GM12878 (cell line): ENCODE measurements at regions not wholly inside any gene's neighbourhood (a gene's known extent, or its start where the extent isn't known, plus 50 kb on each side); places are given as distances from the start of the nearest gene placed in this dataset.

ENCODE experiments used
- HCFC1 ChIP-seq: fragments of 150-350 bp; IDR thresholded peaks from 2 replicates; pipeline ENCODE4 v1.6.1; 2014; ENCODE audit warnings: low read length
- NFYA ChIP-seq: IDR thresholded peaks from 2 replicates; pipeline ENCODE4 v1.6.1; 2011; ENCODE audit warnings: low read depth, mild to moderate bottlenecking, low read length, improper control_type of control experiment, borderline replicate concordance
- POU2F2 ChIP-seq: IDR thresholded peaks from 3 replicates; pipeline ENCODE4 v1.6.1; 2011; ENCODE audit warnings: low read depth, mild to moderate bottlenecking, low read length, borderline replicate concordance
- RAD51 ChIP-seq: fragments of 450-650 bp; IDR thresholded peaks from 2 replicates; pipeline ENCODE4 v1.6.1; 2016; ENCODE audit warnings: moderate library complexity, mild to moderate bottlenecking, inconsistent platforms
- RCOR1 ChIP-seq: conservative IDR thresholded peaks from 2 replicates; pipeline ENCODE4 v1.6.1; 2012; ENCODE audit warnings: low read depth, low read length, improper control_type of control experiment
- SMARCA5 ChIP-seq: fragments of 450-650 bp; IDR thresholded peaks from 2 replicates; pipeline ENCODE4 v1.6.1; 2017; ENCODE audit warnings: mild to moderate bottlenecking
- SMC3 ChIP-seq: IDR thresholded peaks from 2 replicates; pipeline ENCODE4 v1.6.1; 2011; ENCODE audit warnings: low read length, improper control_type of control experiment, borderline replicate concordance
- SUZ12 ChIP-seq: fragments of 200-600 bp; sonication (generic); IDR thresholded peaks from one replicate; pipeline ENCODE4 v1.6.1; 2018; ENCODE audit warnings: antibody characterized with exemption, mild to moderate bottlenecking; ENCODE audit not compliant: unreplicated experiment
- WRNIP1 ChIP-seq: IDR thresholded peaks from 2 replicates; pipeline ENCODE4 v1.6.1; 2011; ENCODE audit warnings: low read depth, low read length, improper control_type of control experiment, borderline replicate concordance
- ZNF24 ChIP-seq: fragments of 450-650 bp; IDR thresholded peaks from 2 replicates; pipeline ENCODE4 v1.6.1; 2017; ENCODE audit warnings: antibody characterized with exemption, mild to moderate bottlenecking
- ZSCAN29 ChIP-seq: fragments of 450-650 bp; IDR thresholded peaks from 2 replicates; pipeline ENCODE4 v1.6.1; 2017; ENCODE audit warnings: mild to moderate bottlenecking, moderate library complexity
- TF ChIP-seq, protein P1 (sequence below): fragments of 150-350 bp; IDR thresholded peaks from 2 replicates; pipeline ENCODE4 v1.6.1; 2014; ENCODE audit warnings: mild to moderate bottlenecking, low read depth, low read length
- TF ChIP-seq, protein P2 (sequence below): fragments of 450-650 bp; IDR thresholded peaks from 2 replicates; pipeline ENCODE4 v1.6.1; 2016; ENCODE audit warnings: mild to moderate bottlenecking
- TF ChIP-seq, protein P3 (sequence below): IDR thresholded peaks from 2 replicates; pipeline ENCODE4 v1.6.1; 2012; ENCODE audit warnings: low read length, inconsistent platforms
- TF ChIP-seq, protein P4 (sequence below): fragments of 450-650 bp; IDR thresholded peaks from 2 replicates; pipeline ENCODE4 v1.6.1; 2017; ENCODE audit warnings: mild to moderate bottlenecking, moderate library complexity
- TF ChIP-seq, protein P5 (sequence below): fragments of 450-650 bp; IDR thresholded peaks from 2 replicates; pipeline ENCODE4 v1.6.1; 2016; ENCODE audit warnings: mild to moderate bottlenecking, moderate library complexity, borderline replicate concordance

DNA sequence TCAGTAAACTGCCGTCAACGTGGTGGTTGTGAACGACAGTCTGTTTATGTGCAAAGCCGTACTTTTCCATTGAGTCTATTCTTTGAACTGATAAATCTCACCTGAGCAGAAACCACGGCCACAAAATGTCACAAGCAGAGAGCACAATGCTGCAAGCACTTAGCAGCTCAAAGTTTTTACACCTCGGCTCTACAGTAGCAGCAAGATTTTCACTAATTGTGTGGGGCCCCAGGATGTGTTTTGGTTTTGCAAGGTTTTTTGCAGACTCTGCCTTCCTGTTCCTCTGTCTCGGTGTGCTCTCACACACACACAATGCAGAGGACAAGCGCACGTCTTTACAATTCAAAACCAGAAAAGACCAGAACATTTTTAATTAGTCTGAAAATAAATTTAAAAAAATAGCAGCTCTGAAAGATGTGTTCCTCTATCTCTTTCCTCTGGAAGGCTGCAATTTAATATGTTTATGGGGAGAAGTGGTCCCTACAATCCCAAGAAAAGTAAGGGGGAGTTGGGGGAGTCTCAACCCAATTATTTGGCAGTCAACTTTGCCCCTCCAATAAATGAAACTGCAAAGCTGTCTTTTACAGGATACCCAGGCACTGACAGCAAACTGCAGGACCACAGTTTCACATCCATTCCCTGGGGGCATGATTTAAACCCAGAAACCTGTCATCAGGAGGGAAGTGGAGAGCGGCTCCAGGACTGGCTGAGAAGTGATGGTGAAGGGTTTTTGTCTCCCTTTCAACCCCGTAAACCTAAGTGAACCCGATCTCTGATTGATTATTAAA is 73.8 kb upstream of the SFMBT2 start (continued):
- TF ChIP-seq SUZ12 = no peak
- TF ChIP-seq, protein P1, sequence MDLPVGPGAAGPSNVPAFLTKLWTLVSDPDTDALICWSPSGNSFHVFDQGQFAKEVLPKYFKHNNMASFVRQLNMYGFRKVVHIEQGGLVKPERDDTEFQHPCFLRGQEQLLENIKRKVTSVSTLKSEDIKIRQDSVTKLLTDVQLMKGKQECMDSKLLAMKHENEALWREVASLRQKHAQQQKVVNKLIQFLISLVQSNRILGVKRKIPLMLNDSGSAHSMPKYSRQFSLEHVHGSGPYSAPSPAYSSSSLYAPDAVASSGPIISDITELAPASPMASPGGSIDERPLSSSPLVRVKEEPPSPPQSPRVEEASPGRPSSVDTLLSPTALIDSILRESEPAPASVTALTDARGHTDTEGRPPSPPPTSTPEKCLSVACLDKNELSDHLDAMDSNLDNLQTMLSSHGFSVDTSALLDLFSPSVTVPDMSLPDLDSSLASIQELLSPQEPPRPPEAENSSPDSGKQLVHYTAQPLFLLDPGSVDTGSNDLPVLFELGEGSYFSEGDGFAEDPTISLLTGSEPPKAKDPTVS = no peak
- TF ChIP-seq, protein P2, sequence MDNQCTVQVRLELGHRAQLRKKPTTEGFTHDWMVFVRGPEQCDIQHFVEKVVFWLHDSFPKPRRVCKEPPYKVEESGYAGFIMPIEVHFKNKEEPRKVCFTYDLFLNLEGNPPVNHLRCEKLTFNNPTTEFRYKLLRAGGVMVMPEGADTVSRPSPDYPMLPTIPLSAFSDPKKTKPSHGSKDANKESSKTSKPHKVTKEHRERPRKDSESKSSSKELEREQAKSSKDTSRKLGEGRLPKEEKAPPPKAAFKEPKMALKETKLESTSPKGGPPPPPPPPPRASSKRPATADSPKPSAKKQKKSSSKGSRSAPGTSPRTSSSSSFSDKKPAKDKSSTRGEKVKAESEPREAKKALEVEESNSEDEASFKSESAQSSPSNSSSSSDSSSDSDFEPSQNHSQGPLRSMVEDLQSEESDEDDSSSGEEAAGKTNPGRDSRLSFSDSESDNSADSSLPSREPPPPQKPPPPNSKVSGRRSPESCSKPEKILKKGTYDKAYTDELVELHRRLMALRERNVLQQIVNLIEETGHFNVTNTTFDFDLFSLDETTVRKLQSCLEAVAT = peak; percentile 47
- TF ChIP-seq HCFC1 = 0 out of 2 replicates have a peak, but pooled peaks have one; percentile 21
- TF ChIP-seq WRNIP1 = no peak
- peak; percentile 62; the same call in 1 of the 2 replicates for TF ChIP-seq ZNF24
- TF ChIP-seq SMC3 = peak; percentile 16; the same call in 1 of the 2 replicates
- peak; percentile 50; the same call in 1 of the 3 replicates for TF ChIP-seq POU2F2
- TF ChIP-seq, protein P3, sequence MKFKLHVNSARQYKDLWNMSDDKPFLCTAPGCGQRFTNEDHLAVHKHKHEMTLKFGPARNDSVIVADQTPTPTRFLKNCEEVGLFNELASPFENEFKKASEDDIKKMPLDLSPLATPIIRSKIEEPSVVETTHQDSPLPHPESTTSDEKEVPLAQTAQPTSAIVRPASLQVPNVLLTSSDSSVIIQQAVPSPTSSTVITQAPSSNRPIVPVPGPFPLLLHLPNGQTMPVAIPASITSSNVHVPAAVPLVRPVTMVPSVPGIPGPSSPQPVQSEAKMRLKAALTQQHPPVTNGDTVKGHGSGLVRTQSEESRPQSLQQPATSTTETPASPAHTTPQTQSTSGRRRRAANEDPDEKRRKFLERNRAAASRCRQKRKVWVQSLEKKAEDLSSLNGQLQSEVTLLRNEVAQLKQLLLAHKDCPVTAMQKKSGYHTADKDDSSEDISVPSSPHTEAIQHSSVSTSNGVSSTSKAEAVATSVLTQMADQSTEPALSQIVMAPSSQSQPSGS = 0 out of 2 replicates have a peak, but pooled peaks have one; percentile 32
- TF ChIP-seq NFYA = no peak
- TF ChIP-seq RCOR1 = 0 out of 2 replicates have a peak, but pooled peaks have one; percentile 15
- peak; percentile 22; the same call in 1 of the 2 replicates for TF ChIP-seq ZSCAN29
- peak; percentile 66; the same call in 1 of the 2 replicates for TF ChIP-seq SMARCA5
- TF ChIP-seq, protein P4, sequence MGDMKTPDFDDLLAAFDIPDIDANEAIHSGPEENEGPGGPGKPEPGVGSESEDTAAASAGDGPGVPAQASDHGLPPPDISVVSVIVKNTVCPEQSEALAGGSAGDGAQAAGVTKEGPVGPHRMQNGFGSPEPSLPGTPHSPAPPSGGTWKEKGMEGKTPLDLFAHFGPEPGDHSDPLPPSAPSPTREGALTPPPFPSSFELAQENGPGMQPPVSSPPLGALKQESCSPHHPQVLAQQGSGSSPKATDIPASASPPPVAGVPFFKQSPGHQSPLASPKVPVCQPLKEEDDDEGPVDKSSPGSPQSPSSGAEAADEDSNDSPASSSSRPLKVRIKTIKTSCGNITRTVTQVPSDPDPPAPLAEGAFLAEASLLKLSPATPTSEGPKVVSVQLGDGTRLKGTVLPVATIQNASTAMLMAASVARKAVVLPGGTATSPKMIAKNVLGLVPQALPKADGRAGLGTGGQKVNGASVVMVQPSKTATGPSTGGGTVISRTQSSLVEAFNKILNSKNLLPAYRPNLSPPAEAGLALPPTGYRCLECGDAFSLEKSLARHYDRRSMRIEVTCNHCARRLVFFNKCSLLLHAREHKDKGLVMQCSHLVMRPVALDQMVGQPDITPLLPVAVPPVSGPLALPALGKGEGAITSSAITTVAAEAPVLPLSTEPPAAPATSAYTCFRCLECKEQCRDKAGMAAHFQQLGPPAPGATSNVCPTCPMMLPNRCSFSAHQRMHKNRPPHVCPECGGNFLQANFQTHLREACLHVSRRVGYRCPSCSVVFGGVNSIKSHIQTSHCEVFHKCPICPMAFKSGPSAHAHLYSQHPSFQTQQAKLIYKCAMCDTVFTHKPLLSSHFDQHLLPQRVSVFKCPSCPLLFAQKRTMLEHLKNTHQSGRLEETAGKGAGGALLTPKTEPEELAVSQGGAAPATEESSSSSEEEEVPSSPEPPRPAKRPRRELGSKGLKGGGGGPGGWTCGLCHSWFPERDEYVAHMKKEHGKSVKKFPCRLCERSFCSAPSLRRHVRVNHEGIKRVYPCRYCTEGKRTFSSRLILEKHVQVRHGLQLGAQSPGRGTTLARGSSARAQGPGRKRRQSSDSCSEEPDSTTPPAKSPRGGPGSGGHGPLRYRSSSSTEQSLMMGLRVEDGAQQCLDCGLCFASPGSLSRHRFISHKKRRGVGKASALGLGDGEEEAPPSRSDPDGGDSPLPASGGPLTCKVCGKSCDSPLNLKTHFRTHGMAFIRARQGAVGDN = peak; percentile 86
- TF ChIP-seq RAD51 = peak; percentile 59
- TF ChIP-seq, protein P5, sequence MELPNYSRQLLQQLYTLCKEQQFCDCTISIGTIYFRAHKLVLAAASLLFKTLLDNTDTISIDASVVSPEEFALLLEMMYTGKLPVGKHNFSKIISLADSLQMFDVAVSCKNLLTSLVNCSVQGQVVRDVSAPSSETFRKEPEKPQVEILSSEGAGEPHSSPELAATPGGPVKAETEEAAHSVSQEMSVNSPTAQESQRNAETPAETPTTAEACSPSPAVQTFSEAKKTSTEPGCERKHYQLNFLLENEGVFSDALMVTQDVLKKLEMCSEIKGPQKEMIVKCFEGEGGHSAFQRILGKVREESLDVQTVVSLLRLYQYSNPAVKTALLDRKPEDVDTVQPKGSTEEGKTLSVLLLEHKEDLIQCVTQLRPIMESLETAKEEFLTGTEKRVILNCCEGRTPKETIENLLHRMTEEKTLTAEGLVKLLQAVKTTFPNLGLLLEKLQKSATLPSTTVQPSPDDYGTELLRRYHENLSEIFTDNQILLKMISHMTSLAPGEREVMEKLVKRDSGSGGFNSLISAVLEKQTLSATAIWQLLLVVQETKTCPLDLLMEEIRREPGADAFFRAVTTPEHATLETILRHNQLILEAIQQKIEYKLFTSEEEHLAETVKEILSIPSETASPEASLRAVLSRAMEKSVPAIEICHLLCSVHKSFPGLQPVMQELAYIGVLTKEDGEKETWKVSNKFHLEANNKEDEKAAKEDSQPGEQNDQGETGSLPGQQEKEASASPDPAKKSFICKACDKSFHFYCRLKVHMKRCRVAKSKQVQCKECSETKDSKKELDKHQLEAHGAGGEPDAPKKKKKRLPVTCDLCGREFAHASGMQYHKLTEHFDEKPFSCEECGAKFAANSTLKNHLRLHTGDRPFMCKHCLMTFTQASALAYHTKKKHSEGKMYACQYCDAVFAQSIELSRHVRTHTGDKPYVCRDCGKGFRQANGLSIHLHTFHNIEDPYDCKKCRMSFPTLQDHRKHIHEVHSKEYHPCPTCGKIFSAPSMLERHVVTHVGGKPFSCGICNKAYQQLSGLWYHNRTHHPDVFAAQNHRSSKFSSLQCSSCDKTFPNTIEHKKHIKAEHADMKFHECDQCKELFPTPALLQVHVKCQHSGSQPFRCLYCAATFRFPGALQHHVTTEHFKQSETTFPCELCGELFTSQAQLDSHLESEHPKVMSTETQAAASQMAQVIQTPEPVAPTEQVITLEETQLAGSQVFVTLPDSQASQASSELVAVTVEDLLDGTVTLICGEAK = no peak
